Fibroblast of the aortic adventitia (primary cell): ENCODE measurements at regions not wholly inside any gene's neighbourhood (a gene's known extent, or its start where the extent isn't known, plus 50 kb on each side); places are given as distances from the start of the nearest gene placed in this dataset.

ENCODE experiments used
- DNase-seq: peaks from one replicate; pipeline ENCODE4 v3.0.0-alpha.2; 2010; ENCODE audit warnings: low read depth
- H3K4me3 ChIP-seq: 2 replicates; pipeline ENCODE4 v1.5.1; 2011; ENCODE audit warnings: low read depth, mild to moderate bottlenecking, control low read depth, low read length, moderate library complexity
- CTCF ChIP-seq: IDR thresholded peaks from 2 replicates; pipeline ENCODE4 v1.5.1; 2011; ENCODE audit warnings: mild to moderate bottlenecking, low read length, control low read depth, inconsistent platforms; ENCODE audit not compliant: insufficient read depth

GRCh38 chr13:36518707-36519106 lies 86.4 kb downstream of the CCNA1 start:
- no peak for DNase-seq
- no peak overlapping the region for H3K4me3 ChIP-seq
- TF ChIP-seq CTCF: no peak

GRCh38 chr13:36519432-36519831 lies 87.1 kb downstream of the CCNA1 start:
- DNase-seq: no peak
- no peak overlapping the region for H3K4me3 ChIP-seq
- no peak for TF ChIP-seq CTCF

- TF ChIP-seq CTCF: no peak
- DNase-seq: no peak
- H3K4me3 ChIP-seq: no peak overlapping the region
Observed at GRCh38 chr13:36520111-36520510, 87.8 kb downstream of the CCNA1 start.

GRCh38 chr13:36526897-36527296 lies 94.6 kb downstream of the CCNA1 start:
- no peak overlapping the region for H3K4me3 ChIP-seq
- no peak for DNase-seq
- TF ChIP-seq CTCF: no peak

GRCh38 chr13:36528105-36528504 lies 95.8 kb downstream of the CCNA1 start:
- DNase-seq: no peak
- TF ChIP-seq CTCF: no peak
- no peak overlapping the region for H3K4me3 ChIP-seq

GRCh38 chr13:36530050-36530789 lies 97.9 kb downstream of the CCNA1 start:
- no peak overlapping the region for H3K4me3 ChIP-seq
- DNase-seq: peak; percentile 48
- no peak for TF ChIP-seq CTCF
